IPS-18a (cell line): ENCODE measurements at regions not wholly inside any gene's neighbourhood (a gene's known extent, or its start where the extent isn't known, plus 50 kb on each side); places are given as distances from the start of the nearest gene placed in this dataset.

Source experiments
- H3K27ac ChIP-seq: one replicate; pipeline ENCODE4 v1.5.1; 2013; ENCODE audit warnings: low read length
- H3K27me3 ChIP-seq: one replicate; pipeline ENCODE4 v1.6.1; 2013; ENCODE audit warnings: mild to moderate bottlenecking, low read length; ENCODE audit not compliant: control insufficient read depth, insufficient read depth
- H3K36me3 ChIP-seq: one replicate; pipeline ENCODE4 v1.6.1; 2013; ENCODE audit warnings: low read depth, low read length; ENCODE audit not compliant: control insufficient read depth
- H3K4me1 ChIP-seq: one replicate; pipeline ENCODE4 v1.6.1; 2013; ENCODE audit warnings: low read depth, low read length; ENCODE audit not compliant: control insufficient read depth
- H3K4me3 ChIP-seq: one replicate; pipeline ENCODE4 v1.5.1; 2013; ENCODE audit warnings: low read length
- H3K9ac ChIP-seq: one replicate; pipeline ENCODE4 v1.6.1; 2013; ENCODE audit warnings: mild to moderate bottlenecking, low read length, moderate library complexity
- H3K9me3 ChIP-seq: one replicate; pipeline ENCODE4 v1.6.1; 2013; ENCODE audit warnings: low read depth, low read length; ENCODE audit not compliant: control insufficient read depth

DNA sequence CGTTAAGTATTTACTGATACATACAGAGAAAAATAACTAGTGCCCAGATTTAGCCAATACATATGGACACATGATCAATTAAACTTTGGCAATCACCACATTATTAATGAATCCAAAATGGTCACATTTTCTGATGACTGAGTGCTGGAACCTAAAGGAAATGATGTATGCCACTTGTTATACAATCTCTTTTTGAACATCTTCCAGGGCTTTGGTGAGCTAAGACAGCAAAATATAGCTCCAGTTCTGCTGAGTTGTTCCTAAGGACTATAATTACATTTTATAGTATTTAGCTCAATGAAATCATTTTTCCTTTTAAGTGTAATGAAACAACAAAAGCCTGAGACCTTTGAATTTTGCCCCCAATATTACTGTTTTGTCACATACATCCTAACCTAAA, 329.1 kb upstream of the ATP2B1 start:
- Histone ChIP-seq H3K4me3 (no peak overlapping the region), H3K9ac (no peak overlapping the region), H3K27ac (no peak overlapping the region), H3K4me1 (no peaks in the 10 kb centered on the region), H3K9me3 (no peaks in the 10 kb centered on the region), H3K36me3 (no peaks in the 10 kb centered on the region), H3K27me3 (no peaks in the 10 kb centered on the region)

DNA sequence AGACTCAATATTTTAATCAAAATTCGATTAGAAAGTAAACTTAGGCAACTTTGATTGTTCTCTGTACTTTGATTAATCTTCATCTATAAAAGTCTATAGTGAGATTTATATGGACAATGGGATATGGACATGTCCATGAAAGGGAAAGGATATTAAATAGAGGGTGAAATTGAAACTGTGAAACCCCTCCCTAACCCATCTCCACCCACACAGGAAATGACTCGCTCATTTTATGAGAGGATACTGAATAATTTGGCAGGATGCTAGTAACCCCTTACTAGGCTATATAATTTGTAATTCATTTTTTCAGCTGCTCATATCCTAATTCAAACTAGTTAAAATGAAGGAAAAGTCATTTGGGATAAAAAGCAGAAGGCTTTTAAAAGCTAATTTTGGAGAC, 328.0 kb upstream of the ATP2B1 start:
- H3K4me1 ChIP-seq = no peaks in the 10 kb centered on the region
- H3K4me3 ChIP-seq = no peak overlapping the region
- no peaks in the 10 kb centered on the region for H3K9me3 ChIP-seq
- H3K36me3 ChIP-seq = no peaks in the 10 kb centered on the region
- no peaks in the 10 kb centered on the region for H3K27me3 ChIP-seq
- no peak overlapping the region for H3K27ac ChIP-seq
- no peak overlapping the region for H3K9ac ChIP-seq

DNA sequence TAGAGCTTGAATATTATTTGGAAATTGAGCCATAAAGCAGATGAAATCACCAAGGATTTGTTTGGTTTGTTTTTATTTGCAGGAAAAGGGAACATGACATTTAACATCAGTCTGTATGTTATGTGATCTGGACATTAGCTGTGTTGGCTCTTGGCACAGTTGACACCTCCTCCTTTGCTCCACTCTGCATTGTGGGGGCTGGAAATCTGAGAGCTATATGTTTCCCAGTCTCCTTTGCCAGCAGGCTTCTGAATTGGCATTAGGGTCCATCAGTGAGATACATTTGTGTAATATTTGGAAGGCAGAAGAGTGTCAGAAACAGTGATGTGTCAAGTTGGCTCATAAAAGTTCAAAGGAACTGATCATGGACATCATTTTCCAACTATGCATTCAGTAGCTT, 322.1 kb upstream of the ATP2B1 start:
- Histone ChIP-seq H3K27ac (no peak overlapping the region), H3K4me3 (no peak overlapping the region), H3K4me1 (no peaks in the 10 kb centered on the region), H3K36me3 (no peaks in the 10 kb centered on the region), H3K27me3 (no peaks in the 10 kb centered on the region), H3K9me3 (no peaks in the 10 kb centered on the region), H3K9ac (no peak overlapping the region)

GRCh38 chr12:90029317-90029716, 320.7 kb upstream of the ATP2B1 start:
- Histone ChIP-seq H3K9ac (no peak overlapping the region), H3K36me3 (no peaks in the 10 kb centered on the region)

DNA sequence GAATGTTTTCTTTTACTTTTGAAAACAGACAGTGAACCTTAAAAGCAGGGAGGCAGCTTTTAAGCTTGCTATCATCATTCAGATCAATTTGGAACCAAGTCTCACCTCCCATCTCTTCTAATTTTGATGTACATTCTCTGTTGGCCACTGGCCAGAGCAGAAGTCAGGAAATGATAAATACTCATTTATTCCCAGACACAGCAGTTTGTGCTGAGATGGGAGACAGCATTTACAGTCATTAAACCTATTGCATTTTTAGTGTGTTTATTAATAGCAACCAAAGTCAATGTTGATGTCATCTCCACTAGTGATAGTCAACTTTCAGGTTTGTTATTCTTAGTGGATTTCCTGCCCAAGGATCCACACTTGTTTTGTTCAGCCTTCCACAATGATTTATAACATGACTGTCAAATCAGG, 320.0 kb upstream of the ATP2B1 start:
- Histone ChIP-seq H3K4me3 (no peak overlapping the region), H3K27ac (no peak overlapping the region), H3K36me3 (no peaks in the 10 kb centered on the region), H3K9me3 (no peaks in the 10 kb centered on the region), H3K4me1 (no peaks in the 10 kb centered on the region), H3K27me3 (no peaks in the 10 kb centered on the region), H3K9ac (no peak overlapping the region)

More at GRCh38 chr12:90029317-90029716, 320.7 kb upstream of the ATP2B1 start:
- no peaks in the 10 kb centered on the region for H3K9me3 ChIP-seq
- H3K27ac ChIP-seq = no peak overlapping the region
- H3K27me3 ChIP-seq = no peaks in the 10 kb centered on the region
- H3K4me3 ChIP-seq = no peak overlapping the region
- H3K4me1 ChIP-seq = no peaks in the 10 kb centered on the region

DNA sequence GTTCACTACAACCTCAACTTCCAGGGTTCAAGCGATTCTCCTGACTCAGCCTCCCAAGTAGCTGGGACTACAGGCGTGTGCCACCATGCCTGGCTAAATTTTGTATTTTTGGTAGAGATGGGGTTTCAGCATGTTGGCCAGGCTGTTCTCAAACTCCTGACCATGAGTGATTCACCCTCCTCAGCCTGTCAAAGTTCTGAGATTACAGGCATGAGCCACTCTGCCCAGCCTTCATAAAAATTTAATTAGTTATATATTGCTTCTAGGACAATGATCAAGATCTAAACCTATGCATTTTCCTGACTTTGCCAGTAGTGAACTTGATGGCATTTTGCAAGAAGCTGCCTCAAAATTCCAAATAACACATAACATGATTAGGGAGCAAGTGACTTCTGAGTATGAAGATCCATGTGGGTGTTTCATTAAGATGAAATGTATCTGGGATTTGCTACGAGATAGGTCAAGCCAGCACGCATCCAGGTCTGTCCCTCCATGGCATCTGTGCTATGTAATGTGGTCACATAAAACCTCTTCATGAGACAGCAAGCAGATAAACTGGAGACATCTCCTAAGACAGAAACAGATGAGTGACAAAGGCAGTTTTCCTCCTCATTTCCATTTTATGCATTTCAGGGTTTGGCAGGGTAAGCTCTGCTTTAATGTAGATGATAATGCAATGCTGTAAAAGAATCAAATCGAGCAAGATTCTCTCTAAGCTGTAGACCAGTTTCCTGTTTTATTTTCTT, 319.4 kb upstream of the ATP2B1 start:
- no peak overlapping the region for H3K9ac ChIP-seq
- no peak overlapping the region for H3K27ac ChIP-seq
- H3K27me3 ChIP-seq = no peaks in the 10 kb centered on the region
- H3K9me3 ChIP-seq = no peaks in the 10 kb centered on the region
- no peaks in the 10 kb centered on the region for H3K36me3 ChIP-seq
- H3K4me1 ChIP-seq = no peaks in the 10 kb centered on the region
- no peak overlapping the region for H3K4me3 ChIP-seq

DNA sequence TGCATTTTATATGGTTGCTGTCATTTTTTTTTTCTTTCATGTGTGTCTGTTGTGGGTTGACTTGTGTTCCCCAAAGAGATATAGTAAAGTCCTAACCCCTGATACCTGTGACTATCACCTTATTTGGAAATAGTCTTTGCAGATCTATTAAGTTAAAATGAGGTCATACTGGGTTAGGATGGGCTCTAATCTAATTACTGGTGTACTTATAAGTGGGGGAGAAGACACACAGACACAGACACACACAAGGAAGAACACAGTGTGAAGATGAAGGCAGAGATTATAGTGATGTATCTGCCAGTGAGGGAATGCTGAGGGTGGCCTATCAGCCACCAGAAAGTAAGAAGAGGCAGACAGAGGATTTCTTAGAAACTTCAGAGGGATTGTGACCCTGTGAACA, 318.4 kb upstream of the ATP2B1 start:
- no peak overlapping the region for H3K9ac ChIP-seq
- H3K4me1 ChIP-seq = no peaks in the 10 kb centered on the region
- no peak overlapping the region for H3K27ac ChIP-seq

GRCh38 chr12:90026516-90026915, 317.9 kb upstream of the ATP2B1 start:
- Histone ChIP-seq H3K4me1 (no peaks in the 10 kb centered on the region), H3K9me3 (no peaks in the 10 kb centered on the region), H3K4me3 (no peak overlapping the region), H3K27me3 (no peaks in the 10 kb centered on the region), H3K36me3 (no peaks in the 10 kb centered on the region), H3K9ac (no peak overlapping the region), H3K27ac (no peak overlapping the region)

More for the DNA sequence above, 318.4 kb upstream of the ATP2B1 start:
- Histone ChIP-seq H3K36me3 (no peaks in the 10 kb centered on the region), H3K4me3 (no peak overlapping the region), H3K9me3 (no peaks in the 10 kb centered on the region), H3K27me3 (no peaks in the 10 kb centered on the region)

- no peak overlapping the region for H3K4me3 ChIP-seq
- H3K36me3 ChIP-seq = no peaks in the 10 kb centered on the region
- H3K9ac ChIP-seq = no peak overlapping the region
- H3K9me3 ChIP-seq = no peaks in the 10 kb centered on the region
- no peak overlapping the region for H3K27ac ChIP-seq
- H3K4me1 ChIP-seq = peaks cover 5% of the 10 kb centered on the region
- H3K27me3 ChIP-seq = no peaks in the 10 kb centered on the region
Observed at GRCh38 chr12:90024262-90024661, 315.6 kb upstream of the ATP2B1 start.

DNA sequence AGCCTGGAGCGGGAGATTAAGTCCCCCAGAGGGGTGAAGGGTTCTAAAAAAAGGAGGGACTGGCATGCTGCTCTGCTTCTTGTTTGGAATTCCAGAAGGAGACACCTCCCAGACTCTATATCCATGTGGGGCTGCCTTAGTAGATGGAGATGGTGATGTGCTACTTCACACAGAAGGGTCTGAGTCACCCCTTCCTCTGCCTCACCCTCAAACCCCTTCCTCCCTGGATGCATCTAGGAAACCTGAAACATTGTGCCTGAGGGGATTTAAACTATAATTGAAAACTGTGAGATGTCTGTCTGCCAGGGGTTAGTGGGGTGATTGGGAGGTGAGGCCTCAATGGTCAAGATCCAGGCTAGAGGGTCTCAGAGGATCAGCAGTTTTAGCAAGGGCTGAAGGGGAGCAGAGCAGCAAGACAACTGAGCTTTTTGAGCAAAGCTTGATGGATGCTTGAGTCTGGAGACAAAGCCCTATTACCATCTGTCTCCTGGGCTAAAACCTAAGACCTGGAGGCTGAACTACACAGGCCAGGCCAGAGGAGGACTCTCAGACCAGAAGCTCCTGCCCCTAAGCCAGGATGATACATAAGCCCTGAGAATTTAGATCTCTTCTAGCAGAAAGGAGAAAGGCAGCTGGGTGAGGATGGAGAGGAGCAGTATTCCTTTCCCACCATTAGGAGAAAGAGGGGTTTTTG, 314.7 kb upstream of the ATP2B1 start:
- H3K27me3 ChIP-seq = no peaks in the 10 kb centered on the region
- H3K27ac ChIP-seq = no peak overlapping the region
- no peak overlapping the region for H3K9ac ChIP-seq
- no peaks in the 10 kb centered on the region for H3K36me3 ChIP-seq
- H3K4me3 ChIP-seq = no peak overlapping the region
- peaks cover 5% of the 10 kb centered on the region for H3K4me1 ChIP-seq
- H3K9me3 ChIP-seq = no peaks in the 10 kb centered on the region

DNA sequence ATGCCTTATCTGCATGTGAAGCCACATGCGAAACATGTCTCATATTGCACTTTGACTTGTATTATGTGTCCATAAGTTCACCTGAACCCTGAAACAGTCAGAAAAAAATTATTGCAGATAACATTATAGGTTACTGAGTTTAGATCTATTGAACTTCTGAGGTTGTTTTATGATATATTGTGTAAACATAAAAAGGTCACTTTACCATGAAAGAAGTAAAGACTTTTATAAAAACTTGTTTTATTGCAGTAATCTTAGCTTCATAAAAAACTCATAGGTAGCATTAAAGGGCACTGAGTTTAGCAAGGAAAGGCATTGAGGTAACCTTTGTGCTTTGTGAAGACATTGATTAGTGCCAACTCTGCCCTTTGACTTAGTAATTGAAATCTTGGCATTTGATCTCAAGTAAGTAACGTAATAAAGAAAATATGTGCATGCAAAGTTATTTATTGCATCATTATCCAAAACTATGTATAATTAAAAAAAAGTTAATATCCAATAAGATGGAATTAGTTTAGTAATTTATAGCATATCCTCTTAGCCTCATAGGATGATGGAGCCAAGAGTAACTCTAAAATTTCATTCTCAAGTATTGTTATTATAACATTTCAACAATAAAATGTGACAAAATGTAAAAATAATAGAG, 313.3 kb upstream of the ATP2B1 start:
- Histone ChIP-seq H3K36me3 (no peaks in the 10 kb centered on the region), H3K4me3 (no peak overlapping the region), H3K27ac (no peak overlapping the region), H3K27me3 (no peaks in the 10 kb centered on the region), H3K9me3 (no peaks in the 10 kb centered on the region), H3K9ac (no peak overlapping the region), H3K4me1 (peaks cover 5% of the 10 kb centered on the region)
